BE2C (cell line): ENCODE measurements at regions not wholly inside any gene's neighbourhood (a gene's known extent, or its start where the extent isn't known, plus 50 kb on each side); places are given as distances from the start of the nearest gene placed in this dataset.

Experiments
- DNase-seq: peaks from one replicate; pipeline ENCODE4 v3.0.0-alpha.2; 2020
- H3K27me3 ChIP-seq: fragments of 250-450 bp; sonication (Bioruptor Pico); 2 replicates; pipeline ENCODE4 v1.5.1; 2020; ENCODE audit warnings: mild to moderate bottlenecking
- H3K36me3 ChIP-seq: fragments of 250-450 bp; sonication (Bioruptor Pico); 2 replicates; pipeline ENCODE4 v1.5.1; 2020; ENCODE audit warnings: mild to moderate bottlenecking
- H3K4me1 ChIP-seq: fragments of 250-450 bp; sonication (Bioruptor Pico); 2 replicates; pipeline ENCODE4 v1.5.1; 2020
- H3K4me3 ChIP-seq: 2 replicates; pipeline ENCODE4 v1.5.1; 2011; ENCODE audit warnings: low read depth, low read length
- H3K9me3 ChIP-seq: fragments of 250-450 bp; sonication (Bioruptor Pico); 2 replicates; pipeline ENCODE4 v1.5.1; 2020
- TF ChIP-seq, protein P1 (sequence below): IDR thresholded peaks from 2 replicates; pipeline ENCODE4 v1.5.1; 2012; ENCODE audit warnings: mild to moderate bottlenecking, low read depth, low read length

DNA sequence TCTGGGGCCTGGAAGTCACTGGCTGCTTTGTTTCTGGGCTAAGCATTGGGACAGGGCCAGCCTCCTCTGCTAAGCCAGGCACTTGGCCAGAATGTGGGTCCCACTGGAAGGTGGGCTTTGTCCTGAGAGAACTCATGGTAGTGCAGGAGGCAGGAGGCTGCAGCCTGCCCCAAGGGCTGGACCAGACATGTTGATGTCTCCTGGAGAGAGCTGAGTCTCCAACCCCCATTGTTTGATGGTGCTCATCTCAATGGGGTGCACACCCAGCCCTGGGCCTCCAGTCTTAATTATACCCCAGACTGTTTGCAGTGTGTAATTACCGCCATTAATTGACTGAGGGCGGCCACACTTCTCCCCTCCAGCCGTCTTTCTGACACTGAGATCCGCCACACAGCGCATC lies 220.5 kb upstream of the PMEPA1 start:
- Histone ChIP-seq H3K4me3 (no peak overlapping the region), H3K9me3 (no peaks in the 10 kb centered on the region), H3K27me3 (no peaks in the 10 kb centered on the region), H3K4me1 (no peaks in the 10 kb centered on the region), H3K36me3 (no peaks in the 10 kb centered on the region)
- TF ChIP-seq, protein P1, sequence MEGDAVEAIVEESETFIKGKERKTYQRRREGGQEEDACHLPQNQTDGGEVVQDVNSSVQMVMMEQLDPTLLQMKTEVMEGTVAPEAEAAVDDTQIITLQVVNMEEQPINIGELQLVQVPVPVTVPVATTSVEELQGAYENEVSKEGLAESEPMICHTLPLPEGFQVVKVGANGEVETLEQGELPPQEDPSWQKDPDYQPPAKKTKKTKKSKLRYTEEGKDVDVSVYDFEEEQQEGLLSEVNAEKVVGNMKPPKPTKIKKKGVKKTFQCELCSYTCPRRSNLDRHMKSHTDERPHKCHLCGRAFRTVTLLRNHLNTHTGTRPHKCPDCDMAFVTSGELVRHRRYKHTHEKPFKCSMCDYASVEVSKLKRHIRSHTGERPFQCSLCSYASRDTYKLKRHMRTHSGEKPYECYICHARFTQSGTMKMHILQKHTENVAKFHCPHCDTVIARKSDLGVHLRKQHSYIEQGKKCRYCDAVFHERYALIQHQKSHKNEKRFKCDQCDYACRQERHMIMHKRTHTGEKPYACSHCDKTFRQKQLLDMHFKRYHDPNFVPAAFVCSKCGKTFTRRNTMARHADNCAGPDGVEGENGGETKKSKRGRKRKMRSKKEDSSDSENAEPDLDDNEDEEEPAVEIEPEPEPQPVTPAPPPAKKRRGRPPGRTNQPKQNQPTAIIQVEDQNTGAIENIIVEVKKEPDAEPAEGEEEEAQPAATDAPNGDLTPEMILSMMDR = no peak
- DNase-seq = no peak

DNA sequence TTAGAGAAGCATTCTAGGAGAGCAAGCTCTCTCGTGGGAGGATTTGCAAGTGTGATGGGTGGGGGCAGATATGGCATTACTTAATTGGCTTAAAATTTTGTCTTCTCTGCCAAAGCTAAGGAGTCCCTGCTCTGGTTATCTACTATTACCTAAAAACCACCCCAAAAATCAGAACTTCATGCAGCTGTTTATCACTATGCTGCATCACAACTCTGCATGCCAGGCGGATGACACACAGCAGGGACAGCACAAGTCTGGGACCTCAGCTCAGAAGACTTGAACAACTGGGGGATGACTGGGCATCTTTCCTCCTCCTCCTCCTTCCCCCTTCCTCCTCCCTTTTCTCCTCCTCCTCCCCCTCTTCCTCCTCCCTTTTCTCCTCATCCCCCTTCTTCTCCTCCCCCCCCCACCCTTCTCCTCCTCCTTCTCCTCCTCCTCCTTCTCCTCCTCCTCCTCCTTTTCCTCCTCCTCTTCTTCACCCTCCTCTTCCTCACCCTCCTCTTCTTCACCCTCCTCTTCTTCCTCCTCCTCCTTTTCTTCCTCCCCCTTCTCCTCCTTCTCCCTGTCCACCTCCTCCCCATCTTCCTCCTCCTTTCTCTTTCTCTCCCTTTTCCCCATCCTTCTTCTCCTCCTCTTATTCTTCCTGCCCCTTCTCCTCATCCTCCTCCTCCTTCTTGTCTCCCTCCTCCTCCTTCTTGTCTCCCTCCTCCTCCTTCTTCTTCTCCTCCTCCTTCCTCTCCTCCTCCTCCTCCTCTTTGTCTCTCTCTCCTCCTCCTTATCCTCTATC lies 218.6 kb upstream of the PMEPA1 start:
- no peak for DNase-seq
- no peak overlapping the region for H3K4me3 ChIP-seq
- no peaks in the 10 kb centered on the region for H3K36me3 ChIP-seq
- H3K9me3 ChIP-seq = no peaks in the 10 kb centered on the region
- H3K4me1 ChIP-seq = no peaks in the 10 kb centered on the region
- no peaks in the 10 kb centered on the region for H3K27me3 ChIP-seq
- TF ChIP-seq, protein P1 = no peak

DNA sequence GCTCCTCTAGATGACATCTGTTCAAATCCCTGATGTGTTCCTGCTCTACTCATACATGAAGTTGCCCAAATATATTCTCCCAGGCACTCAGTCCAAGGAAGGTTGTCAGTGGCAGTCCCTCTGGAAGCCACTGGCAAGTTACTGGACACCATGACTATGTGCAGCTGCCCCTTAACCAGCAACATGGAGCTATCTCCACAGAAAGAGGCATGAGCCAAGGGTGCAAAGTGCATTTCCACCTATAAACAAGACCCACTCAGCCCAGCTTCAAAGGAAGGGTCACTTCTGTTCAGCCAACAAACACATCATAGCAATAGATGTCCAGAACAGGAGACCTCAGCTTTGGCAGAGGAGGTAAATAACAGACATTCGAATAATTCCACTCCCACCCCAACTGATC lies 217.6 kb upstream of the PMEPA1 start:
- TF ChIP-seq, protein P1 = no peak
- no peak for DNase-seq
- Histone ChIP-seq H3K4me3 (no peak overlapping the region), H3K27me3 (no peaks in the 10 kb centered on the region), H3K4me1 (no peaks in the 10 kb centered on the region), H3K36me3 (no peaks in the 10 kb centered on the region), H3K9me3 (no peaks in the 10 kb centered on the region)

DNA sequence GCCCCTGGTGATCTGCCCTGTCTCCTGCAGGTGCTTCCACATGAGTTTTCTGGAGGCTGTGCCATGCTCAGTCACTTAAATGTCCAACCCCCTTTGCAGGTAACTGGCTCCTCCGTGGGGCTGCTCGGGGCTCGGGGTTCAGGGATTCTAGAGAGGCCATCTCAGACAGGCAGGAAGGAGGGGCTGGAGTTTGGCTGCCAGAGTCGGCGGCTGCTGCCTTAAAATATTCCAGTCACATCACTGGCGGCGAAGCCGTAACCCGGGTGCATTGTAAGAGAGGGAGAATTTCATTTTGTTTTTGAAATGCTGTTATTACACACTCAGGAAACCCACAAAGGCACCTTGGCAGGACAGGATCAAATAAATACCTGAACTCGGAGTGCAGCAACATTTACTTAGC lies 212.9 kb upstream of the PMEPA1 start:
- Histone ChIP-seq H3K4me1 (no peaks in the 10 kb centered on the region), H3K4me3 (no peak overlapping the region), H3K9me3 (no peaks in the 10 kb centered on the region), H3K27me3 (no peaks in the 10 kb centered on the region), H3K36me3 (no peaks in the 10 kb centered on the region)
- no peak for DNase-seq
- TF ChIP-seq, protein P1 = no peak

DNA sequence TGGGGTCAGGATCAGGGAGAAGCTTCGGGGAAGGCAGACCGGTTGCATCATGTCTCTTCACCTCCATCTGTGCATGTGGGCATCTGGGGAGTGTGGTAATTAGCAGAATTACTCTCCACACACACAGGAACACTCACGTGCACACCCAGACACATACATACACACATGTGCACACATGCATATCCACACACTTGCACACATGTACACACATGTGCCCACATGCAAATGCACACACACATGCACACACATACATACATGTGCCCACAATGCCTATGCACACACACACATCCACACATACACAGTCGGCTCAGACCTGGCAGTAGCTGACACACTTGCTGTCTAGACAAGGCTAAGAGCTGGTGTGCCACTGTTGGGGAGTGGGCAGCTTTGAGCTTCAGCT lies 212.3 kb upstream of the PMEPA1 start:
- no peak for DNase-seq
- Histone ChIP-seq H3K9me3 (no peaks in the 10 kb centered on the region), H3K36me3 (no peaks in the 10 kb centered on the region), H3K27me3 (no peaks in the 10 kb centered on the region), H3K4me3 (no peak overlapping the region), H3K4me1 (no peaks in the 10 kb centered on the region)
- TF ChIP-seq, protein P1 = no peak

DNA sequence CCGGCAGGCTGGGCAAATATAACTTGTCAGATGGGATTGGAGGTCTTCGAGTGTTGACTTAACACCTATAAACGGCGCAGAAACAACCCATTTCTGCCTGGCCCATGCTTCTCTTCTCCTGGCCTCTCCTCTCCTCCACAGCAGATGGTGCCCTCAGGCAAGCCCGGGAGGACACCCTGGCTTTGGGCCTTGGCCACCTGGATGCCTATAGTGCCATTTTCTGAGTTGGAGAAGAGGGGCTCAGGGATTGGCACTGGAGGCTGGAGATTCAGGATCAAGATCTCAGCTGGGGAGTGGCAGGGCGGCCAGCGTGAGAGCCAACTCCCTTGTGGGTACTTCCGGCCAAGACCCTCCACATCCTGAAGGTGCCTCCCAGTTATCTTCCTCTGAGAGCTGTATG lies 211.9 kb upstream of the PMEPA1 start:
- DNase-seq = no peak
- Histone ChIP-seq H3K9me3 (no peaks in the 10 kb centered on the region), H3K36me3 (no peaks in the 10 kb centered on the region), H3K4me1 (no peaks in the 10 kb centered on the region), H3K4me3 (no peak overlapping the region), H3K27me3 (no peaks in the 10 kb centered on the region)
- TF ChIP-seq, protein P1 = no peak
